Naive thymus-derived CD8-positive, alpha-beta T cell (primary cell): ENCODE measurements at regions not wholly inside any gene's neighbourhood (a gene's known extent, or its start where the extent isn't known, plus 50 kb on each side); places are given as distances from the start of the nearest gene placed in this dataset.
"Not testable (repeated sequence)": the region's sequence is repeated elsewhere in the genome, so short reads cannot be mapped to it uniquely, and the experiment has no call there.

Source experiments
- ATAC-seq, 2 donors: fragments of 150-1000 bp; cut with Tn5 transposase in 1 of 2; sonication (Bioruptor Pico), chemical (Tn5 transposase) in 1 of 2; 1 replicate in 1 of 2; 2 replicates in 1 of 2; pipeline ENCODE4 v1.10.0; 2021; ENCODE audit warnings: mild to moderate bottlenecking in 2 of 2, moderate library complexity in 2 of 2
- POLR2A ChIA-PET: fragments of 350-600 bp; sonication (Branson Sonifier 250); formaldehyde crosslinking; loops from one replicate; lab custom pipeline; 2021; ENCODE audit warnings: antibody characterized with exemption; lab: Charles Lee
- DNase-seq, 10 donors: peaks; one replicate each; pipeline versions ENCODE4 v3.0.0 to v3.0.0-alpha.2; 2020 to 2022
- H3K27ac Mint-ChIP-seq, 10 donors: one replicate each; pipeline ENCODE4 v1.8.0; 2020 to 2022; ENCODE audit warnings: mild to moderate bottlenecking in 10 of 10, mixed read lengths in 10 of 10, moderate library complexity in 4 of 10, inconsistent platforms in 1 of 10
- H3K27me3 Mint-ChIP-seq, 5 donors: one replicate each; pipeline ENCODE4 v1.8.0; 2021 to 2022; ENCODE audit warnings: mixed read lengths in 5 of 5
- H3K36me3 Mint-ChIP-seq, 3 donors: one replicate each; pipeline ENCODE4 v1.8.0; 2020 to 2022; ENCODE audit warnings: mixed read lengths in 3 of 3, mild to moderate bottlenecking in 2 of 3, inconsistent platforms in 1 of 3
- H3K4me1 Mint-ChIP-seq, 4 donors: one replicate each; pipeline ENCODE4 v1.8.0; 2021 to 2022; ENCODE audit warnings: mixed read lengths in 4 of 4
- H3K4me3 Mint-ChIP-seq, 10 donors: one replicate each; pipeline ENCODE4 v1.8.0; 2020 to 2022; ENCODE audit warnings: mild to moderate bottlenecking in 10 of 10, mixed read lengths in 10 of 10, moderate library complexity in 6 of 10, inconsistent platforms in 1 of 10
- H3K9me3 Mint-ChIP-seq, 9 donors: one replicate each; pipeline ENCODE4 v1.8.0; 2020 to 2022; ENCODE audit warnings: mixed read lengths in 9 of 9, mild to moderate bottlenecking in 3 of 9, inconsistent platforms in 1 of 9, moderate library complexity in 1 of 9

DNA sequence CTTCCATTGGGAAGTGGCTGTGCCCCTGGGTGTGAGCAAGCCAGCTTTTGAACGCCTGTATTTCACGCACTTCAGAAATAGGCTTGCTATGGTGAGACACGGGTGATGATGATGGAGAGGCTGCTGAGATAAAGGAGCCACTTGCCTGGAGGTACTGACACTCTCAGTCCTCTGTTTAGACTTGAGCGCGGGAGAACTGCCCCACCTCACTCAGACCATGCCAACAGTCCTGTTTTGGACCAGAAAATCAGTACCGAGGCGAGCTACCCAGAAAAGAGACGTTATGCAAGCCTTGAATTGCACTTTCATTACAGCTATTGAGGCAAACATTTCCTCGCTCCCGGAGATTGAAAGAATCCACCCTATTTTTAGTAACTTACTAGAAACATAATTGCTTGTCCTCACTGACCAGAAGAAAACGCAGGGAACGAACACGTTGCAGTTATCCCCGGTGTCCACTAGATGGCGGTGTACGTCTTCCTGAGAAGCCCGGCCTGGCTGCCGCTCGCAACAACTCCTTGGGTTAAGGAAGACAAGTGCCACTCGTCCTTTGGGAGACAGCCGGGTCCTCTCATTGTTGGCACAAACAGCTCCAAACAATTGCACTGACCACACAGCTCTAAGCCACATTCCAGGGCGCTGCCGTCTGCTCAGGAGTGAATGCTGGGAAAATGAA is 142.4 kb downstream of the PSAT1 start:
- H3K4me3 Mint-ChIP-seq = peak overlapping the region in 2 of 10 donors; percentile 5 to 35
- no peaks in the 10 kb centered on the region for H3K36me3 Mint-ChIP-seq
- H3K27ac Mint-ChIP-seq = no peak overlapping the region
- DNase-seq (peak; percentile 33 to 76 (median 55)), ATAC-seq (peak; percentile 38 to 54)
- H3K9me3 Mint-ChIP-seq = no peaks in the 10 kb centered on the region
- peaks cover 0 to 9% (median 6%) of the 10 kb centered on the region in 4 donors for H3K4me1 Mint-ChIP-seq
- POLR2A ChIA-PET = no interaction called here
- H3K27me3 Mint-ChIP-seq = peaks cover 18 to 40% (median 36%) of the 10 kb centered on the region in 5 donors

DNA sequence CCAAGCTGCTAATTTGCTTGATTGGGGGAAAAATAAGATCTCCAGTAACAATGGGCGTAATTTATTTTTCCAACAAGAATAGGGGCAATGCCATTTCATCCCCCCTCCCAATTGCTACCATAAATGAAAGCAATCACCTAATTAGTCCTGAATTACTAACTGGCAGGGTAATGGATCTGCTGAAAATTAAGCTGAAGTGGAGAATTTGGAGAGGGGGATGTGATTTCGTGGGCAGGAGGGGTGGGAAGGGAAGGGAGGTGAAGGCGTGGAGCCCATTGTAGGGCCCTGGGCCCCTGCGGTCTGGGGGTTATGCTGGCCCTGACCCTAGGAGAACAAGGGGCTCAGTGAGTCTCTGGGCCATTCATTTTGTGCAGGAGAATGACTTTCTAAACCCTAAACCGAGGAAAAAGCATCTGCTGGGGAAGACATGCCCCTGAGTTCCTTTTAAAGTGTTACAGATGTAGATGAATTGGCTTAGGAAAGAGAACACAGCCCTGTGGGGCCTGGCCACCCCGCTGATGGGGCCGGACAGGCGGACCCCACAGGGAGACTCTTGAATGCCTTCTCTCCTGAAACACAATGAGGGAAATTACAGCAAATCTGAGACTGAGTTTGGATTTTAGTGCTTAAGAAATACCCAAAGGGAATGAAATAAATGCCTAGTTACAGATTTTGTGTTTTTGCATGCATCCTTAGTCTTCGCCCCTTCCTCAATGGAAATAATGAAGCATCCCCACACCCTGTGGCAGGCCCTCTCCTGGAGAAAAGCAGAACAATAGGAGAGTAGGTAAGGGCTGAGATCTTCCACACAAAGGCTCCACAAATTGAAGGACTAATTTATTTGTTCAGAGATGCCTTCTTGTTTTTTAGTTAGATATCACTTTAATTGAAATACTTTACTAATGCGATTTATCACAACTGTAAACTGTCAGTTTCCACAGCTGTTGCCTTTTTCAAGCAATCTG is 143.2 kb downstream of the PSAT1 start:
- ATAC-seq (no peak), DNase-seq (no peak)
- Mint-ChIP-seq H3K36me3 (no peaks in the 10 kb centered on the region), H3K27ac (no peak overlapping the region), H3K9me3 (no peaks in the 10 kb centered on the region), H3K27me3 (peaks cover 12 to 38% (median 29%) of the 10 kb centered on the region in 5 donors), H3K4me3 (peak overlapping the region in 1 of 10 donors; percentile 35), H3K4me1 (peaks cover 0 to 9% (median 6%) of the 10 kb centered on the region in 4 donors)
- POLR2A ChIA-PET = no interaction called here

DNA sequence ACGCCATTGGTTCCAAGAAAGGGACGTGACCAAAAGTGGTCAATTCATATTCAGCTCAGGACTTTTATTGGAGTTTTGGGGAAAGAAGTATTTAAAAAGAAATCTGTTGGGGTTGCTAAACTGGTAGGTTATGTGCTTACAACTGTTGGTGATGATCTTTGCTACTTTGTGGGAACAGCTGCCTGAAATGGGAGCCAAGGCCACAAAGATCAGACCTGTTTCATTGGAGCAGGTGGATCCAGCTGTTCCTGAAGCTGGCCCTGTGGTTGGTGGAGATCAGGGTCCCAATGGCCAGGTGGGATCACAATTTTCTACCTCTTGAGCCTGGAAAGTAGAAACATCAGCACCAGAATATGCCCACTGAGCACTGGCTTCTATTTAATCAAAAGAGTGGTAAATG is 144.5 kb downstream of the PSAT1 start:
- H3K27ac Mint-ChIP-seq = no peak overlapping the region

GRCh38 chr9:78441822-78442431 is 145.0 kb downstream of the PSAT1 start:
- Mint-ChIP-seq H3K4me1 (peaks cover 0 to 9% (median 6%) of the 10 kb centered on the region in 4 donors), H3K27ac (no peak overlapping the region), H3K9me3 (no peaks in the 10 kb centered on the region), H3K36me3 (no peaks in the 10 kb centered on the region), H3K27me3 (peaks cover 10 to 26% (median 18%) of the 10 kb centered on the region in 5 donors), H3K4me3 (no peak overlapping the region)
- no peak for DNase-seq
- POLR2A ChIA-PET = no interaction called here
- ATAC-seq = no peak

More for the DNA sequence above, 144.5 kb downstream of the PSAT1 start:
- POLR2A ChIA-PET = no interaction called here
- Mint-ChIP-seq H3K4me3 (no peak overlapping the region), H3K9me3 (no peaks in the 10 kb centered on the region), H3K27me3 (peaks cover 10 to 31% (median 22%) of the 10 kb centered on the region in 5 donors), H3K36me3 (no peaks in the 10 kb centered on the region), H3K4me1 (peaks cover 0 to 9% (median 6%) of the 10 kb centered on the region in 4 donors)
- DNase-seq = no peak
- no peak for ATAC-seq

DNA sequence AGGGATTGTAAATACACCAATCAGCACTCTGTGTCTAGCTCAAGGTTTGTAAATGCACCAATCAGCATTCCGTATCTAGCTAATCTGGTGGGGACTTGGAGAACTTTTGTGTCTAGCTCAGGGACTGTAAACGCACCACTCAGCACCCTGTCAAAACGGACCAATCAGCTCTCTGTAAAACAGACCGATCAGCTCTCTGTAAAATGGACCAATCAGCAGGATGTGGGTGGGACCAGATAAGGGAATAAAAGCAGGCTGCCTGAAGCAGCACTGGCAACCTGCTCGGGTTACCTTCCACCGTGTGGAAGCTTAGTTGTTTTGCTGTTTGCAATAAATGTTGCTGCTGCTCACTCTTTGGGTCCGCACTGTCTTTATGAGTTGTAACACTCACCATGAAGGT is 145.7 kb downstream of the PSAT1 start:
- H3K4me3 Mint-ChIP-seq, H3K9me3 Mint-ChIP-seq, ATAC-seq, H3K36me3 Mint-ChIP-seq, DNase-seq, H3K4me1 Mint-ChIP-seq, H3K27ac Mint-ChIP-seq, POLR2A ChIA-PET: not testable (repeated sequence)
- peaks cover 7 to 23% (median 16%) of the 10 kb centered on the region in 5 donors for H3K27me3 Mint-ChIP-seq

GRCh38 chr9:78443946-78444345 is 147.0 kb downstream of the PSAT1 start:
- peaks cover 0 to 8% (median 6%) of the 10 kb centered on the region in 4 donors for H3K4me1 Mint-ChIP-seq
- H3K27ac Mint-ChIP-seq = no peak overlapping the region
- no peak for DNase-seq
- peaks cover 5 to 15% (median 10%) of the 10 kb centered on the region in 5 donors for H3K27me3 Mint-ChIP-seq
- no peak for ATAC-seq
- H3K9me3 Mint-ChIP-seq = peaks cover 0 to 2% (median 0%) of the 10 kb centered on the region in 9 donors
- H3K36me3 Mint-ChIP-seq = no peaks in the 10 kb centered on the region
- POLR2A ChIA-PET = no interaction called here
- no peak overlapping the region for H3K4me3 Mint-ChIP-seq

DNA sequence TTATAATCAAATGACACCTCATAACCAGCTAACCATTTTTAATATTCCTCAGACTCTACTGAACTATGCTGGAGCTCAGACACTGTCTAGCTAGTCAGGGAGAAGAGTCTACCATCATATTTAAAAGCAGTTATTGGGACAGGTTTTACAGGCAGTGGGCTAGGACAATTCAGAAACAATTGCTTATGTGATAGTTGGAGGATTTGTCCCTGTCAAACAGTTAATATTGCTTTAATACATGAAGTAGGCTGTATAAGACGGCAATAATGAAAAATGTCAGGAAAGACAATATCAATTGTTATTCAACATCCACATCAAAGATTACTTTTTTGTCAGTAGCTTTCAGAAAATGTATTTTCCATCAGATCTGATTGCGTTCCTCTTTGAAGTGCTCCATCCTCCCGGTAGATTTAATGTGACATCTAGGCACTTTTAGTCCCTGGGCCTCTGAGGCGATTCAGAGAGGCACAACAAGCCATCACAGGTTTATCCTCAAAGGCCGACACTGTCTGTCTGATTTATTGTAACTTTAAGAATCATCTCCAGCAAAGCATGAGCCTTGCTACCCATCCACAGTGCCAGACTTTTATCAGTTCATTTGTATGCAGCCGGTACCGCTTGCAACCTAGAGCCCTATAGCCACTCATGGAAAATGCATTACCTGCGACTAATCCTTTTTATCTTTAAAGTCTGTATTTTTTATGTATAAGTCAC is 152.2 kb downstream of the PSAT1 start:
- H3K9me3 Mint-ChIP-seq = peaks cover 0 to 2% (median 0%) of the 10 kb centered on the region in 9 donors
- ATAC-seq = no peak
- no peaks in the 10 kb centered on the region for H3K4me1 Mint-ChIP-seq
- H3K4me3 Mint-ChIP-seq = no peak overlapping the region
- POLR2A ChIA-PET = no interaction called here
- no peaks in the 10 kb centered on the region for H3K36me3 Mint-ChIP-seq
- H3K27me3 Mint-ChIP-seq = peaks cover 4 to 36% (median 8%) of the 10 kb centered on the region in 5 donors
- no peak overlapping the region for H3K27ac Mint-ChIP-seq
- no peak for DNase-seq

GRCh38 chr9:78453450-78453849 is 156.5 kb downstream of the PSAT1 start:
- ATAC-seq (no peak), DNase-seq (no peak)
- POLR2A ChIA-PET = no interaction called here
- peaks cover 4 to 36% (median 9%) of the 10 kb centered on the region in 5 donors for H3K27me3 Mint-ChIP-seq
- peaks cover 0 to 7% (median 0%) of the 10 kb centered on the region in 3 donors for H3K36me3 Mint-ChIP-seq
- no peaks in the 10 kb centered on the region for H3K4me1 Mint-ChIP-seq
- no peak overlapping the region for H3K27ac Mint-ChIP-seq
- H3K4me3 Mint-ChIP-seq = no peak overlapping the region
- peaks cover 0 to 12% (median under 1%) of the 10 kb centered on the region in 9 donors for H3K9me3 Mint-ChIP-seq

DNA sequence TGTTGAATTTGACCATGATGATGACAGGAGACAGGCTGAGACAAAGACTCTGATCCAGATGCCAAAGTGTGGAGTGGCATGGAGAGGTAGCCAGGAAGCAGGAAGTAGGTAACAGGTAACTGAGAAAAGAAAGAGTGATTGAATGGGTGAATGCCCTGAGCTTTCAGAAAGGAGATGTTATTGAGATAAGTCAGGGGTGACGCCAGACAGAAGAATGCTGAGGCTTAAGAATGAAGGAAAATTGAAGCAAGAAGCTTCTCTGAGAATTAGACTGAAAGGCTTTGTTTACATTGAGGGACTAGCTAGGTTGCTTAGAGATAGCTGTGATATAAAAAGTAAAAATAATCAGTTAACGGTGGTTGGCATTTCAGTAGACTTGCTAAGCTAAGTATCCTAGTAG is 165.7 kb downstream of the PSAT1 start:
- no peak overlapping the region for H3K4me3 Mint-ChIP-seq
- H3K27me3 Mint-ChIP-seq = peaks cover 1 to 6% (median 4%) of the 10 kb centered on the region in 5 donors
- peaks cover 0 to 27% (median 12%) of the 10 kb centered on the region in 9 donors for H3K9me3 Mint-ChIP-seq
- DNase-seq = no peak
- no peak for ATAC-seq
- no peaks in the 10 kb centered on the region for H3K4me1 Mint-ChIP-seq
- POLR2A ChIA-PET = no interaction called here
- no peak overlapping the region for H3K27ac Mint-ChIP-seq
- H3K36me3 Mint-ChIP-seq = peaks cover 0 to 4% (median 2%) of the 10 kb centered on the region in 3 donors

DNA sequence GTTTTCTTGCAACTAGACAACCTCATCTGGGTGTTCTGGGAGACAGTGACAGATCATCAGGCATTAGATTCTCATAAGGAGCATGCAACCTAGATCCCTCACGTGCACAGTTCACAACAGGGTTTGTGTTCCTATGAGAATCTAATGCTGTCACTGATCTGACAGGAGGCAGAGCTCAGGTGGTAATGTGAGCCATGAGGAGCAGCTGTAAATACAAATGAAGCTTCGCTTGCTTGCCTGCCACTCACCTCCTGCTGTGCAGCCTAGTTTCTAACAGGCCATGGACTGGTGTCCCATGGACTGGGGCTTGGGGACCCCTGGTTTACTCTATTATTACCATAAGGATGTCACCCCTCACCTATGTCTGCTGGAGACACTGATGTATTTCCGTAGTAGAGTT is 166.8 kb downstream of the PSAT1 start:
- H3K27ac Mint-ChIP-seq = no peak overlapping the region
- no peak overlapping the region for H3K4me3 Mint-ChIP-seq
- peaks cover 0 to 4% (median 2%) of the 10 kb centered on the region in 3 donors for H3K36me3 Mint-ChIP-seq
- POLR2A ChIA-PET = no interaction called here
- peaks cover 0 to 22% (median 7%) of the 10 kb centered on the region in 9 donors for H3K9me3 Mint-ChIP-seq
- ATAC-seq = no peak
- no peaks in the 10 kb centered on the region for H3K4me1 Mint-ChIP-seq
- DNase-seq = no peak
- H3K27me3 Mint-ChIP-seq = peaks cover 3 to 13% (median 7%) of the 10 kb centered on the region in 5 donors

DNA sequence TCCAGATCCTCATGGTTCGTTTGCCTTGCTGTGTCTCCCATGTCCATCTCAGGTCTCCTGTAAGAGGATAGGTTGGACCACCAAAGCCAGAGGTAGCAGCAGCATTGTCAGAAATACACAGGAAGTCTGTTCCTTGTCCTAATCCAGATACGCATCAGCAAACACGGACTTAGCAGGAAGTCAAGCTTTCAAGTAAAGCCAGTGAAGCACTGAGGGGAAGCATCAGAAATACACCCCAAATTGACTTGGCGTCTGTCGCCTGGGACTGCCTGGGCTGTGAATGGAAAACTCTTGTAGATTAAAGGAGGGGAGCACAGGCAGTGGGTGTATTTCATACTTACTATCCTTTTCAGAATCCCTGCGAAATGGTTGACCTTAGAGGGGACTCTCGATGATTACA is 171.3 kb downstream of the PSAT1 start:
- Mint-ChIP-seq H3K36me3 (no peaks in the 10 kb centered on the region), H3K27ac (no peak overlapping the region), H3K27me3 (peaks cover 3 to 26% (median 9%) of the 10 kb centered on the region in 5 donors), H3K4me1 (no peaks in the 10 kb centered on the region), H3K4me3 (no peak overlapping the region), H3K9me3 (no peaks in the 10 kb centered on the region)
- POLR2A ChIA-PET = no interaction called here
- ATAC-seq = no peak
- DNase-seq = no peak

GRCh38 chr9:78468974-78469576 is 172.2 kb downstream of the PSAT1 start:
- Mint-ChIP-seq H3K9me3 (no peaks in the 10 kb centered on the region), H3K36me3 (no peaks in the 10 kb centered on the region), H3K4me1 (no peaks in the 10 kb centered on the region), H3K4me3 (no peak overlapping the region), H3K27ac (no peak overlapping the region), H3K27me3 (peaks cover 3 to 26% (median 9%) of the 10 kb centered on the region in 5 donors)
- DNase-seq (no peak), ATAC-seq (no peak)
- POLR2A ChIA-PET = no interaction called here
